HCEC 1CT (cell line): ENCODE measurements at regions not wholly inside any gene's neighbourhood (a gene's known extent, or its start where the extent isn't known, plus 50 kb on each side); places are given as distances from the start of the nearest gene placed in this dataset.
"Not testable (repeated sequence)": the region's sequence is repeated elsewhere in the genome, so short reads cannot be mapped to it uniquely, and the experiment has no call there.

ENCODE experiments used
- DNase-seq: peaks from one replicate; pipeline ENCODE4 v3.0.0-alpha.2; 2017

GRCh38 chr4:14336656-14337055, 665.6 kb upstream of the CPEB2 start:
- peak; percentile 24 for DNase-seq

GRCh38 chr4:14337892-14338584, 664.2 kb upstream of the CPEB2 start:
- DNase-seq: peak; percentile 65

GRCh38 chr4:14338585-14339265, 663.6 kb upstream of the CPEB2 start:
- DNase-seq: no peak

- no peak for DNase-seq
These were observed 662.6 kb upstream of the CPEB2 start for GRCh38 chr4:14339715-14340114.

GRCh38 chr4:14340321-14340720, 662.0 kb upstream of the CPEB2 start:
- no peak for DNase-seq

GRCh38 chr4:14343961-14344360, 658.3 kb upstream of the CPEB2 start:
- no peak for DNase-seq

- peak; percentile 74 for DNase-seq
These were observed 656.9 kb upstream of the CPEB2 start for GRCh38 chr4:14345356-14345775.

GRCh38 chr4:14347526-14347925, 654.8 kb upstream of the CPEB2 start:
- no peak for DNase-seq

GRCh38 chr4:14348506-14348905, 653.8 kb upstream of the CPEB2 start:
- DNase-seq: peak; percentile 22

- DNase-seq: not testable (repeated sequence)
These were observed 643.6 kb upstream of the CPEB2 start for GRCh38 chr4:14358544-14359160.

- no peak for DNase-seq
These were observed 642.3 kb upstream of the CPEB2 start for GRCh38 chr4:14359991-14360390.

GRCh38 chr4:14361084-14361483, 641.2 kb upstream of the CPEB2 start:
- no peak for DNase-seq

- no peak for DNase-seq
These were observed 639.9 kb upstream of the CPEB2 start for GRCh38 chr4:14362385-14362784.

- DNase-seq: no peak
These were observed 637.2 kb upstream of the CPEB2 start for GRCh38 chr4:14364953-14365536.

GRCh38 chr4:14368391-14368790, 633.9 kb upstream of the CPEB2 start:
- no peak for DNase-seq

GRCh38 chr4:14371131-14371530, 631.1 kb upstream of the CPEB2 start:
- no peak for DNase-seq

GRCh38 chr4:14375816-14376215, 626.5 kb upstream of the CPEB2 start:
- DNase-seq: peak; percentile 62

GRCh38 chr4:14379183-14379582, 623.1 kb upstream of the CPEB2 start:
- DNase-seq: peak; percentile 46

- DNase-seq: no peak
These were observed 618.6 kb upstream of the CPEB2 start for GRCh38 chr4:14383652-14384051.

GRCh38 chr4:14384824-14385223, 617.5 kb upstream of the CPEB2 start:
- no peak for DNase-seq

- no peak for DNase-seq
These were observed 616.1 kb upstream of the CPEB2 start for GRCh38 chr4:14386196-14386595.

GRCh38 chr4:14387647-14388046, 614.6 kb upstream of the CPEB2 start:
- no peak for DNase-seq

- DNase-seq: no peak
These were observed 609.9 kb upstream of the CPEB2 start for GRCh38 chr4:14392378-14392777.

- DNase-seq: no peak
These were observed 606.1 kb upstream of the CPEB2 start for GRCh38 chr4:14396183-14396582.
